Left colon (tissue), 2 donors: ENCODE measurements at regions not wholly inside any gene's neighbourhood (a gene's known extent, or its start where the extent isn't known, plus 50 kb on each side); places are given as distances from the start of the nearest gene placed in this dataset.

ENCODE experiments used
- ATAC-seq: fragments of 200-7000 bp; cut with Tn5 transposase; one replicate; pipeline ENCODE4 v1.9.1; 2020; ENCODE audit warnings: mild to moderate bottlenecking, moderate library complexity
- DNase-seq, 2 donors: peaks; one replicate each; pipeline ENCODE4 v3.0.0-alpha.2; 2020
- intact Hi-C, 2 donors: fragments of 100-400 bp; cut with DNase I in 1 of 2; cut with micrococcal nuclease in 1 of 2; formaldehyde crosslinking; loops; one replicate each; pipeline versions ENCODE4 v1.11.2 to v1.14.0; 2022; cut with DNase I, micrococcal nuclease
- donor health status: DM: no; HTN: no; CAD: no.
- donor health status: DM: yes; HTN: yes; CAD: no.

DNA sequence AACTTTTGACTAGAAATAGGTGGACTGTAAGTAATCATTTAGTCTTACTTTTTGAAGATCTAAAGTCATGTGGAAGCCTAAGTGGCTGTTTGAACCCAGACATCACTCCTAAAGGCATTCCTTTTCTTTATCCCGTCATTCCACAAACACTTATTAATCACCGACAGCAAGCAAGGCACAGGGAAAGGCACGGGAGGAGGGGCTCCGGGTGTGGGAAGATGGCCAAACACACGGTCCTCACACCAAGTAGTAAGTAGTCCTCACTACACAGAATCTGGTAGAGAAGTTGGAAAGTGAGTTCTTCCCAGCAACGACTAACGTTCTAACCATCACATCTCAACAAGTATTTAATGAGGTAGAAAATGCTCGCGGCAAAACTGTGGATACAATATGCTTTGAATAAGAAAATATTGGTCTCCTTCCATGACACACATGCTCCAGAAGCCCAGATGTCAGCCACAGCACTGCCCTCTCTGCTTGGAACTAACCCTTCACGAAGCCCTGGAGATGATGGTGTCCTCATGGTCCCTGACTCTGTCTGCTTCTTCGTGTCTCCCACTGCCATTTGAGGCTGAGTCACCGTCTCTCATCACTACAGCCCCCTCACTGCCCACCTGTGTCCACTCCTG, 202.2 kb downstream of the OPA1 start:
- ATAC-seq, result no peak
- DNase-seq, result no peak
- intact Hi-C loops, result no loop called here

DNA sequence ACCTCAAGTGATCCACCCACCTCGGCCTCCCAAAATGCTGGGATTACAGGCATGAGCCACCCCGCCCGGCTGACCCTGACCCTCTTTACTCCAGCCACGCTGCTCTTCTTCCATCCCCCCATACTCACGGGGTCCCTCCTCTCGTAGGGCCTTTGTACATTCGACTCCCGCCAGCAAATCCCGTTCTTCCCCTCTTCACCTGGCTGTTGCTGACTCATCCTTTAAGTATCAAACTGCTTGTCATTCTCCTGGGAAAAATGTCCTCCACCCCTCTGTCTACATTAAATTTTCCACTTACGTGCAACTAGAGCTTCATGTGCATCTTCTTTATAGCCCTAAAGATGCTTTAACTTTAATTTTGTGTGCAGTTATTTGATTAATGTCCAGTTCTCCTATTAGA, 203.1 kb downstream of the OPA1 start:
- intact Hi-C loops, result no loop called here
- DNase-seq, result no peak
- ATAC-seq, result no peak

DNA sequence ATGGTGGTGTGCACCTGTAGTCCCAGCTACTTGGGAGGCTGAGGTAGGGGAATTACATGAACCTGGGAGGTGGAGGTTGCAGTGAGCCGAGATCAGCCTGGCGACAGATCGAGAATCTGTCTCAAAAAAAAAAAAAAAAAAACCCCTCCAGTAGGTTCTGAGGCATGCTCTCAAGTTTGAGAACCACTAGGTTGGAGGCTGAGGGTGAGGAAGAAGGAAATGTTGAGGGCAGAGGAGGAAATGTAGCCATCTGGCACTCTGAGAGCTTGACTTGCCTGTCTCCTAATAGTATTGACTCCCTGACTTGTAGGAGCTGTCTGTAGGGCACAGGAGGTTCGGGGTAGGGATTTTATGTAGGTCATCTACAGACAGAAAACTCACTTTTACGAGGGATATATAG, 204.6 kb downstream of the OPA1 start:
- intact Hi-C loops, result no loop called here
- DNase-seq, result no peak
- no peak for ATAC-seq

DNA sequence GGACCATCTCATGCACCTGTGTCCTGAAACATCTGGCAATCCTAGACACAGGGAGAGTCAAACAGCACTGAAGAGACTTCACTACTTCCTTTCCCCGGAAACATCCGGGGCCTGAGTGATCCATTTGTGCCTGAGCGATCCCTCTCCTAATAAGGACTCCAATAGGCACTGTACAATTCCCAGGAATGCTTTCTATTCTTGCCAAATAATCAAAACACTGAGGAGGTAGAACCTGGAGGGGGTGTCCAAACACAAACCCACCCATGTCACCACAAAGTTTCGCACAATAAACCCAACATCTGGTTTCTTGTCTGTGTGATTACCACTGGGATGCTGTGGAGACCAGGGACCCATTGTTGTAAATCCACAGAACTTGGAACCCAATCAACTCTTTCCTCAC, 205.0 kb downstream of the OPA1 start:
- intact Hi-C loops, result no loop called here
- DNase-seq, result no peak
- ATAC-seq, result no peak

DNA sequence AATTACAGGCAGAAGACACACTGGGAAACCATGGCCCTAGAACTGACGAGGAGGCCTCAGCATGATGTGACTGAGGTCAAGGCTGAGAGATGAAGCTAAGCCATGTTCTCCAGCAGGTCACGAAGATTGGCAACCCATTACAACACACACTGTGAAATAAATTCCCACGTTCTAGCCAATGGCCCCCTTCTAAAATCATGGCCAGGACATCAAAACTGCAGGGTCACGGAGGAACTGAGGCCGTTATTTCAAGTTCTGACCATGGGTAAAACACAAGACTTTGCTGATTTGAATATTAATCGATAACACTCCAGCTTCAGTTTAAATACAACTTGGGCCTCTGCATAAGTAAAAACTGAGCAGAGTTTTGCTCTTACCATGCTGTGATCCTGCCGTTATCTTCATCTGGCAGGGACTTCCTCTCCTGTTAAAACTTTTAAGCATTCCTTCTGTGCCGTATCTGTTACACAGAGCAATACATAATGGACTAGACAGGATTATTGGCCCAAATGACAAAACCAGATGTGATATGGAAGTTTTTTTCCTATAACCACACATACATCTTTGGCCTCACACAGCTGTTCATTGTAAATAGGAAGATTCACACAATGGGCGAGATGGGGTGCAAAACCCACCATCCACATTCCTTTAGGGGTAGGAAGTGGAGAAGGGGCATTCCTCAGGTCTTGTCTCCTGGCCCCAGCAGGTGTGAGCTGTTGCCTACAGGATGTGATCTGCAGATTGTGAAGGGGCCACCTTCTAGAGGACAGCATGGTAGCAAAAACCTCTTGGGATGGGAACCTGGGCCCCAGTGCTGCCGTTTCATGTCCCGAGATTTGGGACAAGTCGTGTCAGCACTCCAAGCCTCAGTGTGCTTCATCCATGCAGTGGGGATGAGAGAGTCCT, 207.4 kb downstream of the OPA1 start:
- intact Hi-C loops, result no loop called here
- DNase-seq (no peak), ATAC-seq (no peak)

DNA sequence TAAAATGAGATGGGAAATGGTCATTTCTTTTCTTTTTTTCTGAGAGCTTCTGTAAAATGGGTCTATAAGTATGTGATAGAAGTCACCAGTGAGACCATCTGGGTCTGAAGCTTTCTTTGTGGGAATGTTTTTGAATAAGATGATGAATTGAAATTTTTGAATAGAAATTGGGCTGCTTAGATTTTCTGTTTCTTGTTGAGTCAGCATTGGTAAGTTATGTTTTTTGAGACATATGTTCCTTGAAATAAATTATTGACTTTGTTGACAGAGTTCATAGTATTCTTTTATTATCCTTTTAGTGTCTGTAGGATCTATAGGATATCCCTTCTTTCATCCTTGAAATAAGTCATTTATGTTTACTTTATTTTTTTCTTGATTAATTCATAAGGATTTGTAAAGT, 208.1 kb downstream of the OPA1 start:
- intact Hi-C loops, result no loop called here
- ATAC-seq (no peak), DNase-seq (no peak)

DNA sequence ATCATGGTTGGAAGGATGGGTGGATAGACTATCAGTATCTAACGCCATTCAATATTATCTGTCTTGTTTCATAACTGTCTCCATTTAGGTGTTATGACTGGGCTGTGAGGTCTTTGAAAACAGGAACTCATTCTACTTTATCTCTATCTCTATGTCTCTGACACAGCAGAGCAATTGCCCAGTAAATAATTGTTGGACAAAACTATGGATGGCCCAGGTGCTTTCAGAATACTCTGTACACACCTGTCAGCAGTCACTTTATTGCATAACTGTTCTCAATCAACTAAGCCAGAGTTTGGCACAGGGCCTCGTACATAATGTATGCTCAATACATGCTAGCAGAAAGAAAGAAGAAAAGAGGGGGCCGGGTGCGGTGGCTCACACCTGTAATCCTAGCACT, 210.3 kb downstream of the OPA1 start:
- peak; percentile 99 for ATAC-seq
- intact Hi-C loops, result no loop called here
- peak; percentile 67 to 71 for DNase-seq

DNA sequence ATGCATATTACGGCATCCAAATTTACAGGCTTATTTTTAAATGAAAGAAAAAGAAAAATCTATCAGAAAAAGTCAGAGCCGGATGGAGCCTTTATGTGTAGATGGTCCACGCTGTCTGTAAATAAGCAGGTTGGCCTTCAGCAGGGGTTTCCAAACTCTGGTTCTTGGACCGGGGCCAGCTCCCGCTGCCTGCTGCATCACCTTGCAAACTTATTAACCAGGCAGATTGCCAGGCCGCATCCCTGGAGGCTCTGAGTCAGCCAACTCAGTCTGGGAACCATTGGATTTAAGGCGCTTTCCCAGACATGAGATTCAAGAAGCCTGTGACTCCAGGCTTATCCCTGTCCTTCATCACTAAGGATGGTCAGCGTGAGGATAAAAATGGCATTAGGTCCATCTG, 212.4 kb downstream of the OPA1 start:
- intact Hi-C loops, result no loop called here
- no peak for ATAC-seq
- DNase-seq, result peak; percentile 54 to 64

DNA sequence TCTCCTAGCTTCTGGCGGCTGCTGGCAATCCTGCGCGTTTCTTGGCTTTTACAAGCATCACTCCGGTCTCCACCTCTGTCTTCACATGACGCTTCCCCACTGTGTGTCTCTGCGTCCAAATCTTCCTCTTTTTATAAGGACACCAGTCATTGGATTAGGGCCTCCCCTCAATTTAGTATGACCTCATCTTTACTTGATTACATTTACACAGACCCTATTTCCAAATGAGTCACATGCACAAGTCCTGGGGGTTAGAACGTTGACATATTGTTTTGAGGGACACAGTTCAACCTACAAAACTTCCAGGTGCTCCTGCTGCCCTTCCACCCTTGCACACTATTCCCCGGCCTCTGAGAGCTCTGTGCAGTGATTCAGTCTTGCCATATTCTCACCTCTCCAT, 215.3 kb downstream of the OPA1 start:
- ATAC-seq (no peak), DNase-seq (no peak)
- intact Hi-C loops, result no loop called here

DNA sequence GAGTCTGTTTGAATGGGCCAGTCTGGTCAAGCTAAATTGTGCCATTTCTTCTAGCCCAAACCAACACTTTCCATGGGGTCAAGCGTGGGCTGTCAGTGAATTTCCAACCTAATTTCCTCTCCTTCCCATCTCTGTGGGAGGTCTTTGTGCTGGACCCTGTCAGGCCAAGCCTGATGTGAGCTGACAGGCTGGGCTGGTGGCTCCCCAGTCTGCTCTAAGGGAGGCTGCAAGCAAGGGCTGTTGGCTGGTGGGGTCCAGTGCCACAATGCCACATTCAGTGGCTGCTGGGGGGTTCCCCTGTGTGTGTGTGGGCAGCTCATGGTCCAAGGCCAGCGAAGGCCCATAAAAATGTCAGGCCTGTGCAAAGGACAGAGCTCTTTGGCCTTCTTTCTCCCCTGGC, 216.1 kb downstream of the OPA1 start:
- no peak for DNase-seq
- intact Hi-C loops, result no loop called here
- no peak for ATAC-seq

DNA sequence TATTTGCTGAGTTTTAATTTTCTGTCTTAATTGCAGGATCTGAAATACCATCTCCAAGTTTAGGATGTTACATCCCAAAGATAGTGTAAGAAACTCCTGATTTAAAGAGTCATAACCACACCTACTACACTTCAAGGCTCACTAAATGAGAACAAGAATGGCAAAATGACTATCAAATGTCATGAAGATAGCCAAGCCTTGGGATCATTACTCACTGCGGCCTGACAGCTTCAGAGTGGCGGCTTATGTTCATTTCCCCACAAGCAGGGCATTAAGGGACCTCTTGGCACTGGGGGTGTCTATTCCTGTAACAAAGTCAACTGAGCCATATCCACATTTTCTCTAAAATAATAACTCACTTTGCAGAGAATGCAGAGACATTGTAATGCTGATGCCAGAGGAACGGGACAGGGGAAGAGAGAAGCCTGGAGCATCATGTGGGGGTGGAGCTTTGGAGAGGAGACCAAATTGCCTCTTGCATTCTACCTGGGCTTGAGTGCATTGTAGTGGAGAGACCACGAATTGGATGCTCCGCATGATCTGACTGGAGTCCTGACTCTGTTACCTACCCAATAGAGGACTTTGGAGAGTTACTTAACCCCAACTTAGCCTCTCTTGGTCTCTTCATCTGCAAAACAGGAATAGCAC, 219.2 kb downstream of the OPA1 start:
- ATAC-seq (no peak), DNase-seq (no peak)
- intact Hi-C loops, result no loop called here

DNA sequence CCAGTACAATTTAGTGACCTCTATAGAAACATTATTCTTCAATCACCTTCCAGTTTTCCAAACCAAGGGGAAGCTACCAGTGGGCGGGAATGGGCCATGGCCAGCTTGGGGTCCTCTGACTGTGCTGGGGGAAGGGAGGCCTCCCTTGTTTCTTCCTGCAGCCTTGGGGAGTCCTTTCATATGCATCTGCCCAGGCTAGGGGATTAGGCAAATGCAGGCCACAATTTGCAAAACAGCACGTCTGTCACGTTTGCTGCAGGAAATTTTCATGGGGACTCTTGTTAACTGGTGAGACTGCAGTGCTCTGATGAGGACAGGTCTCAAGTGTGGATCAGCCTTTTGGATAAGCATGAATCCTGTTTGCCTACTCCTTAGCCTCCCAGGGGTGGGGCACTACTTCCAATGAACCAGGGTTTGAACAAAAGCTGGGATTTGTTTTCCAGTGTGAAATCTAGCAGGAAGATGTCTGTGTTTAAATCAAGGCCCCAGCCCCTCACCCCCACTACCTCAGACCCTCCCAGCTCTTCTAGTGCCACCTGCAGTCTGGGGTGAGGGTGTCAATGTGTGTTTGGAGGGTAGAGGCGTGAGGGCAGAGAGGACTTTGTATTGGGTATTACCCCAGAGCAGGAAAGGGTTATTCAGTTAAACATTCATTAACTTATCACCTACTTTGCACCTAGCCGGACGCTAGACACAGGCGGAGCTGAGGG, 219.9 kb downstream of the OPA1 start:
- intact Hi-C loops, result no loop called here
- ATAC-seq (peak; percentile 44), DNase-seq (peak in 1 of 2 donors; percentile 15)

DNA sequence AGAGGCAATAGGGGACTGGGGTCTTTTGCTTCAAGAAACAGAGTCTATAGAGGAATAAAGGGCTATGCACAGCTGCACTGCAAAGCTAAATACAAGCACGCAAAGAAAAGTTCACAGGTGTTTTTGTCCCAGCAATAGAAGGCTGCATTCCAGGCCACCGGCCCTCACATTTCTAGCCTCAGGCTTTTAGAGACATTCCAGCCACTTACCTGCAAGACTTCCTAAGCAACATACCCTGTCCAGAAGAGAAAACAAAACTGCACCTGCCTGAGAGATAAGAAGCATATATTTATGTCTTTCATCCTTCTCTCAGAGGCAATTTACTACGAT, 220.5 kb downstream of the OPA1 start:
- intact Hi-C loops, result no loop called here
- no peak for DNase-seq
- ATAC-seq, result no peak

DNA sequence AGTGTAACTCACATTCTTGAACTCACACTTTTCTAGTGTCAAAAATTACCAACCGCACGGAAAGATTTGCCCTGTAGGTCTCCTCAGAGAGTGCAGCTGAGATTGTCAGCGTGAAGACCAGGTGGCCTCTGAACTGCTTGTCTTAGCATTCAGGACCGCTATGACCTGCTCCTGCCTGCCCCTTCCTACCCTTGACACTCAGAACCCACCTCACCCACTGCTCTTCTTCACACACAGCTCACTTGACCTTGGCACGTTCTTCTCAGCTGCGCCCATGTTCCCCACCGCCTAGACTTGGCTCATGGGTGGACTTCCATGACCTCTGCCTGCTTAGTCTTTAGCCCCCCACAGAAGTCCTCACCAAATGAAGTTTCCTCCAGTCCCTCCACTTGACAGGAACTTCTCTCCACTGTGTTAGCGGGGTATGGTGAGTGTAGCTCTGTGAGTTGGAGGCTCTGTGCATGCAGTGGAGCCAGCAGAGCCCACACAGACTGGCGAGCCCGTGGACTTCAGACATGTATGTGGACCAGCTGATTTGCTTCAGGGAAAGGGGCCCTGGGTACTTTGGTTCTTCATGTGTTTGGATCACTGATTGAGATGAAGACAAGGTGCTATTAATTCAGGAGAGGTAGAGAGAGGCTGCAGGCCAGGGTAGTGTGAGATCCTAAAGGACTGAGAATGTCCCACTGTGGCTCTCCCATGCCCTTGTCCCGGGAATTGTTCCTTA, 221.3 kb downstream of the OPA1 start:
- peak in 1 of 2 donors; percentile 18 for DNase-seq
- intact Hi-C loops, result no loop called here

DNA sequence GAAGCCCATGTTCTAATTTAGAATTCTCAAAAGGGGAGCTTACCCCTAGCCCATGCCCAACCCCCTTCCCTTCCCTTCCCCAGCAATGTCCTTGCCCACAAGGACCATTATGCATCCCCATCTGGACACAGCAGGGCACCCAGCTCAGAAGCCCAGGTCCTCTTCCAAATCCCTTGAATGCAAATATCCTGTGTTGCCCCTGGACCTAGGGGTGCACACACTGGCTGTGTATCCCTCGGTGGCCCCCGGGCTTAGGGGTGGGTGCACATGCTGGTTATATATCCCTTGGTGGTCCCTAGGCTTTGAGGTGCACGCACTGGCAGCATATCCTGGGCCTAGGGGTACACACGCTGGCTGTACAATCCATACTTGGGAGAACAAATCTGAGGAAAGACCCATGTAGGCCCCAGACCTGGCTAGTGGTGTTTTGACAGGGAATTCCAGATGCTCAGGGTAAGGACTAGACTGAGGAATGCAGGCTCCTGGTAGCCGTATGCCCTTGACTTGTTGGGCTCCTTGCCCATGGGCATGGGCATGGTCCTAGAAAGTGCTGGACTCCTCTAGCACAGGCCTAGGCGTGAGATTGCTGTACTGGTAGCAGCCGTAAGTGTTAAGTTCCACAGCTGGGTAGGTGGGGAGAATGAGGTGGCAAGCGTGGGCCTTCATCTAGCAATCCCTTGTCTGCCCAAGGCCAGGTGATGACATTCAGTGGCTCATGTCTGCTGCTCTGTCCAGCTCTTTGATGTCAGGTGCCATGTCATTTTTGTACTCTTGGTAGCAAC, 222.4 kb downstream of the OPA1 start:
- no peak for DNase-seq
- ATAC-seq, result no peak
- intact Hi-C loops, result no loop called here

More for the DNA sequence above, 221.3 kb downstream of the OPA1 start:
- no peak for ATAC-seq

DNA sequence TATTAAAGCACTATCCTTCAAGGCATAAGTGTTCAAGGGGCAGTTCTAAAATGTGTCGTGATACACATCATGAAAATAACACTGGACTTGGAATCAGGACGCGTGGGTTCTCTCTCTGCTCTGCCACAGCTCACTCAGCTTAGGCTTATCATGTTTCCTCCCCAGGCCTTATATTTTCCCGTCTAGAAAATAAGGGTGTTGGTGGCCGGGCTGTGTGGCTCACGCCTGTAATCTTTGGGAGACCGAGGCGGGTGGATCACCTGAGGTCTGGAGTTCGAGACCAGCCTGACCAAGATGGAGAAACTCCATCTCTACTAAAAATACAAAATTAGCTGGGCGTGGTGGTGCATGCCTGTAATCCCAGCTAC, 223.0 kb downstream of the OPA1 start:
- DNase-seq, result peak in 1 of 2 donors; percentile 18
- ATAC-seq, result no peak
- intact Hi-C loops, result no loop called here

DNA sequence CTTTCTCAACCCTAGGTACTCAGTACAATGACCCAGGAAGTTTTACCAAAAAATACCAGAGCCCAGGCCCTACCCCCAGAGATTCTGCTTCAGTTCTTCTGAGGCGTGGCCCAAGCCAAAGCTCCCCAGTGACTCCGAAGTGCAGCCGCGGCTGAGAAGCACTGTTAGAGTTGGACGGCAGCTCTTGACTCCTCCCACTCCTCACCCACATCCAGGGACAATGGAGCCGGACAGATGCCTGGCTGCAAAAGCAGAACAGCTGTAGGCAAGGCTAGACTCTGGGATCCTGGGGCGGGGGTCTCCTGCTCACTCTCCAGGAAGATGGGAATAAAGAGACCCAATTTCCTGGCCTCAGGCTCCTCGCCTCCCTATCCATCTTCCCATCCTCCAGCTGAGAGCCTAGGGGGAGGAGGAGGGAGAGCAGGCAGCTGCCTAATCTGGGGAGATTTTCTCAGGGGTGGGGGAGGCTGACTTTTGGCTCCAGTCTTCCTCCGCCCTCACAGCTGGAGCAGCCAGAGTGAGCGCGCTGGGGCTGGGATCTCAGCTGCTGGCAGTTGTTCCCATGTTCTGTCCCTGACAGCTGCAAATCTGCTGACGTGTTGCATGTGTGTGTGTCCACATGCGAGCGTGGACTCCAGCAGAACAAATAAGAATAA, 223.8 kb downstream of the OPA1 start:
- intact Hi-C loops, result no loop called here
- DNase-seq, result peak; percentile 76 to 91
- ATAC-seq, result peak; percentile 94
